Astrocyte of the cerebellum (primary cell): ENCODE measurements at regions not wholly inside any gene's neighbourhood (a gene's known extent, or its start where the extent isn't known, plus 50 kb on each side); places are given as distances from the start of the nearest gene placed in this dataset.

ENCODE experiments used
- DNase-seq: peaks from one replicate; pipeline ENCODE4 v3.0.0-alpha.2; 2011; ENCODE audit warnings: low read depth
- H3K4me3 ChIP-seq: 2 replicates; pipeline ENCODE4 v1.5.1; 2011; ENCODE audit warnings: mild to moderate bottlenecking, low read depth, low read length, moderate library complexity
- in situ Hi-C: cut with HindIII; loops from 2 replicates; pipeline ENCODE4 v1.10.0; 2017; ENCODE audit warnings: low sequenced_read_pairs
- TF ChIP-seq, protein P1 (sequence below): IDR thresholded peaks from 2 replicates; pipeline ENCODE4 v1.5.1; 2012; ENCODE audit warnings: low read length, low read depth, moderate library complexity, mild to moderate bottlenecking; ENCODE audit errors: missing control alignments

DNA sequence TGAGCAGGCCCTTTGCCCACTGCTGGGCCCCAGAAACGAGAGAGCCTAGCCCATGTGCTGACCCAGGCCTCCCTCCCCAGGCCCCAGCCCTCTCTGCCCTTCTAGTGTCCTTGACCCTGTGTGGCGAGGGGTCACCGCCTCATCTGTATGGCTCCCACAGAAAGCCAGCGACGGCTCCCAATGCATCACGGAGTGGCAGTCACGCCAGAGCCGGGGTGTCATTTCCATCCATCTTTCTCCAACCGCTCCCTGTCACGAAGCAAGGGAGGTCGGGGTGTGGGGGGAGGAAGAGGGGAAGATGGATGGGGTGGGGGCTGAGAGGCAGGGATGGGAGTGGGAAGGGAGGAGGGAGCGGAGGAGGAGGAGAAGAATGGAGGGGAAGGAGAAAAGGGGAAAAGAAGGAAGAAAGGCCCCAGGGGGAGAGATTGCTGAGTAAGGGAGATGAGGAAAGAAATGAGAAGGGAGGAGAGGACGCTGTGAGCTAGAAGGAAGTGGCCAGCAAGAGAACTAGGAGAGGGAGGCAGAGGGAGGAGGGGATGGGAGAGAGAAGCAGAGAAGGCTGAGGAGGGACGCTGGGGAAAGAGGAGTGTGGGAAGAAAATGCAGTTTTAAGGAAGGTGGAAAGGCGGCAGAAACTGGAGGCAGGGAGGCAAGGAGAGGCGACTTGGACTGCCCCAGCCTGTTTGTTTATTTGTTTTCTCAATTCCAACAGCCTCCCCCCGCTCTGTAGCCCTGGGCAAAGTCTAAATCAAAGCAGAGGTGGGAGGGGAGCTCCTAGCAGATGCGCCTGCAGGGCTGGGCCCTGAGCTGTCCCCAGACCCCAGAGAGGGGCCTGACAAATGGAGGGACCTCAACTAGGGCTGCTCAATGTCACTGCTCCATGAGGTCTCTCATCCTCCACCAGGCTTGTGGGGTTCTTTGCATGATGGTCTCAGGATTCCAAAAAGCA is 75.5 kb upstream of the LHX5 start:
- H3K4me3 ChIP-seq, result no peak overlapping the region
- TF ChIP-seq, protein P1, sequence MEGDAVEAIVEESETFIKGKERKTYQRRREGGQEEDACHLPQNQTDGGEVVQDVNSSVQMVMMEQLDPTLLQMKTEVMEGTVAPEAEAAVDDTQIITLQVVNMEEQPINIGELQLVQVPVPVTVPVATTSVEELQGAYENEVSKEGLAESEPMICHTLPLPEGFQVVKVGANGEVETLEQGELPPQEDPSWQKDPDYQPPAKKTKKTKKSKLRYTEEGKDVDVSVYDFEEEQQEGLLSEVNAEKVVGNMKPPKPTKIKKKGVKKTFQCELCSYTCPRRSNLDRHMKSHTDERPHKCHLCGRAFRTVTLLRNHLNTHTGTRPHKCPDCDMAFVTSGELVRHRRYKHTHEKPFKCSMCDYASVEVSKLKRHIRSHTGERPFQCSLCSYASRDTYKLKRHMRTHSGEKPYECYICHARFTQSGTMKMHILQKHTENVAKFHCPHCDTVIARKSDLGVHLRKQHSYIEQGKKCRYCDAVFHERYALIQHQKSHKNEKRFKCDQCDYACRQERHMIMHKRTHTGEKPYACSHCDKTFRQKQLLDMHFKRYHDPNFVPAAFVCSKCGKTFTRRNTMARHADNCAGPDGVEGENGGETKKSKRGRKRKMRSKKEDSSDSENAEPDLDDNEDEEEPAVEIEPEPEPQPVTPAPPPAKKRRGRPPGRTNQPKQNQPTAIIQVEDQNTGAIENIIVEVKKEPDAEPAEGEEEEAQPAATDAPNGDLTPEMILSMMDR, result no peak
- in situ Hi-C loops, result no loop called here
- no peak for DNase-seq

DNA sequence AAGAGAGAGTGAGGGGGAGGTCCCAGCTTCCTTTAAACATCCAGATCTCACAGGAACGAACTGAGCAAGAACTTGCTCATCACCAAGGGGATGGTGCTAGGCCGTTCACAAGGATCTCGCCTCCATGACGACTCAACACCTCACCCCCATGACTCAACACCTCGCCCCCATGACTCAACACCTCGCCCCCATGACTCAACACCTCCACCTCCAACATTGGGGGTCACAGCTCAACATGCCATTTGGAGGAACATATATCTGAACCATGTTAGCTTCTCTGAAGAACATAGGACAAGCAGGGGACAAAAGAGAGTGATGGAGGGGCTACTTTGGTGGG is 66.0 kb upstream of the LHX5 start:
- no peak overlapping the region for H3K4me3 ChIP-seq
- DNase-seq, result no peak
- TF ChIP-seq, protein P1, result no peak
- in situ Hi-C loops, result no loop called here

DNA sequence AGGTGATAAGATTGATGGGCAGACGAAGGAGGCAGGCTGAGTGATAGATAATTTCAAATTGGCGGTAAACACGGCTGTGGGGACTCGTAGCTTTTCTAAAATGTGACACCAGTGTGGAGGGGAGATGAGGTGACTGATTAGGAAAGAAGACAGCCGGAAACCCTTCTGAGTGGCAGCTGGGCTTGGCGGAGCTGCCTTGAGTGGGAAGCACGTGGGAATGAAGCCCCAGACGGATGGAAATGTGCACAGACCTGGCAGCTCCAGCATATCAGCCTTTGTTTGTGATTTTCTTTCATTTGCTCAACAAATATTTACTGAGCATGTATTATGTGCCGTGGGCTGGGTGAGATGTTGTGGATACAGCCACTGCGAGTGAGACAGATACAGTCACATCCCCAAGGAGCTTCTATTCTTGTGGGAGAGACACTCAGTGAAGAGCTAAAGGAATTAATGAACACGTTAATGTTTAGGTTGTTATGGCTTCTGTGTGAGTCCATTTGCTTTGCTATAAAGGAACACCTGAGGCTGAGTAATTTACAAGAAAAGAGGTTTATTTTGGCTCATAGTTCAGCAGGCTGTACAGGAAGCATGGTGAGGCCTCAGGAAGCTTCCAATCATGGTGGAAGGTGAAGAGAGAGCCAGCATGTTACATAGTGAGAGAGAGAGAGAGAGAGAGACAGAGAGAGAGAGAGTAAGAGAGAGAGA is 65.5 kb upstream of the LHX5 start:
- in situ Hi-C loops, result no loop called here

DNA sequence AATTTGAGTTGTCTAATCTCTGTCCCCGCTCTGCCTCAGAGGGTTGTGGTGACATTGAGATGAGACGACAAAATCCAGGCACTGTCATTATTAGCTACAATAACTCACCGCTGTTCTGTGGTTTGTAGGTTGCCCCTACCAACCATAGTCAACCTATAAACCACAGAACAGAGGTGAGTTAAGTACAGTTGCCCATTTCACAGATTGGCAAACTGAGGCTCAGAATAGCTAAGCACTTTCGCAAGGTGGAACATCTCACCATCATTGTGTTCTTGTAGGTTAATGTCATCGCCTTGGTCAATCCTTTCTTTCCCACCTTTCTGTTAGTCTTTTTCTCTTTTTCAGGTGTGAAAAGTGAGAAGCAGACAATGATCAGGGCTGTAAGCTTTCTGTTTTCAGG is 63.4 kb upstream of the LHX5 start:
- in situ Hi-C loops, result no loop called here
- no peak for DNase-seq
- H3K4me3 ChIP-seq, result no peak overlapping the region
- TF ChIP-seq, protein P1, result no peak

More for the DNA sequence above, 65.5 kb upstream of the LHX5 start:
- no peak overlapping the region for H3K4me3 ChIP-seq
- TF ChIP-seq, protein P1, result no peak
- DNase-seq, result no peak

DNA sequence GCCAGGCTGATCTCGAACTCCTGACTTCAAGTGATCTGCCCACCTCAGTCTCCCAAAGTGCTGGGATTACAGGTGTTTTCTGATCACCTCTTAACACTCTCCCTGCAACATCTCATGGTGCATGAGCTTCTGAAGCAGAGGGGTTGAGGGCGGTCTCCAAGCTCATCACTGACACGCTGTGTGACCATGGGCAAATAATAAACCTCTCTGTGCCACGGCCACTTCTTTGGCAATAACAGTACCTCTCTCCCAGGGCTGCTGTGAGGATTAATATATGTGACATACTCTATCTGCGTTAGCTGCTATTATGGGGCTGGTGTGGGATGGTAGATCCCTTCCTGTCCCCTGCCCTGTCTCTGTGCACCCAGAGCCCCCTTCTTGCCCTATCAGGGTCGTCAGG is 62.9 kb upstream of the LHX5 start:
- no peak overlapping the region for H3K4me3 ChIP-seq
- no peak for DNase-seq
- in situ Hi-C loops, result no loop called here
- TF ChIP-seq, protein P1, result no peak

DNA sequence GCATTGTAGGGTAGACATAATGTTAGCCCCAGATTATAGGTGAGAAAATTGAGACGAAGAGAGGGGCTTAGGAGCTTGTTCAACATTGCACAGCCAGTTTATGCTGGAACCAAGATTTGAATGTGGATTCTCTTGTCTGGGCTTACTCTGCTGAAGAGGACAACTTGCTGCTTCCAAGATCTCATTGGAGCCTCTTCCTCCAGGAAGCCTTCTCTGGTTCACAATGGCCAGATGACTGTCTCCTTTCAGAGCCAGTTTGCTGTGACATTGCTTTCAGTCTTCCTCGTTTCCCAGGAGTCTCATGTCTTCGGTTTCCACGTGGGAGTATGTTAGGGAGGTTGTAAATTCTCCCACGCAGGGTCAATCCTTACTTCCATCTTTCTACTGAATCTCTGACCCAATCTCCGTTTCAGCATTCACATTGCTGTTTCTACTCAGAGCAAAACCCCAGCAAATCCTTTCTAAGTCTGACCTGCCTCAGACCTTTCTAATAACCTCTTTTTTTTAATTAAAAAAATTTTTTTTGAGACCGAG is 62.2 kb upstream of the LHX5 start:
- TF ChIP-seq, protein P1, result no peak
- in situ Hi-C loops, result no loop called here
- no peak overlapping the region for H3K4me3 ChIP-seq
- DNase-seq, result no peak
